GM12873 (cell line): ENCODE measurements at regions not wholly inside any gene's neighbourhood (a gene's known extent, or its start where the extent isn't known, plus 50 kb on each side); places are given as distances from the start of the nearest gene placed in this dataset.

Experiments
- TF ChIP-seq, protein P1 (sequence below): IDR thresholded peaks from 2 replicates; pipeline ENCODE4 v1.5.1; 2012; ENCODE audit warnings: low read depth, mild to moderate bottlenecking, moderate library complexity, low read length, control low read depth; ENCODE audit not compliant: insufficient read depth; ENCODE audit errors: missing control alignments

DNA sequence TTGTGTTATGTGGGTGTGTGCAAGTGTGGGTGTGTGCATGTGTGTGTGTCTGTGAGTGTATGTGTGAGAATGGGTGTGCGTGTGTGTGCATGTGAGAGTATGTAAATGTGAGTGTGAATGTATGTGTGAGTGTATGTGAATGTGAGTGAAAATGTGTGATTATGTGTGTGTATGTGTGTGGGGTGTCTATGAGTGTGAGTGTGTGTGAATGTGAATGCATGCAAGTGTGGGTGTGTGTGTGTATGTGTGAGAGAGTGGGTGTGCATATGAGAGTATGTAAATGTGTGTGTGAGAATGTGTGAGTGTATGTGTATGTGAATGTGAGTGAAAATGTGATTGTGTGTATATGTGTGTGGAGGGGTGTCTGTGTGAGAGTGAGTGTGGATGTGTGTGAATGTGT, 1292.7 kb downstream of the TBC1D22A start:
- TF ChIP-seq, protein P1, sequence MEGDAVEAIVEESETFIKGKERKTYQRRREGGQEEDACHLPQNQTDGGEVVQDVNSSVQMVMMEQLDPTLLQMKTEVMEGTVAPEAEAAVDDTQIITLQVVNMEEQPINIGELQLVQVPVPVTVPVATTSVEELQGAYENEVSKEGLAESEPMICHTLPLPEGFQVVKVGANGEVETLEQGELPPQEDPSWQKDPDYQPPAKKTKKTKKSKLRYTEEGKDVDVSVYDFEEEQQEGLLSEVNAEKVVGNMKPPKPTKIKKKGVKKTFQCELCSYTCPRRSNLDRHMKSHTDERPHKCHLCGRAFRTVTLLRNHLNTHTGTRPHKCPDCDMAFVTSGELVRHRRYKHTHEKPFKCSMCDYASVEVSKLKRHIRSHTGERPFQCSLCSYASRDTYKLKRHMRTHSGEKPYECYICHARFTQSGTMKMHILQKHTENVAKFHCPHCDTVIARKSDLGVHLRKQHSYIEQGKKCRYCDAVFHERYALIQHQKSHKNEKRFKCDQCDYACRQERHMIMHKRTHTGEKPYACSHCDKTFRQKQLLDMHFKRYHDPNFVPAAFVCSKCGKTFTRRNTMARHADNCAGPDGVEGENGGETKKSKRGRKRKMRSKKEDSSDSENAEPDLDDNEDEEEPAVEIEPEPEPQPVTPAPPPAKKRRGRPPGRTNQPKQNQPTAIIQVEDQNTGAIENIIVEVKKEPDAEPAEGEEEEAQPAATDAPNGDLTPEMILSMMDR: no peak

DNA sequence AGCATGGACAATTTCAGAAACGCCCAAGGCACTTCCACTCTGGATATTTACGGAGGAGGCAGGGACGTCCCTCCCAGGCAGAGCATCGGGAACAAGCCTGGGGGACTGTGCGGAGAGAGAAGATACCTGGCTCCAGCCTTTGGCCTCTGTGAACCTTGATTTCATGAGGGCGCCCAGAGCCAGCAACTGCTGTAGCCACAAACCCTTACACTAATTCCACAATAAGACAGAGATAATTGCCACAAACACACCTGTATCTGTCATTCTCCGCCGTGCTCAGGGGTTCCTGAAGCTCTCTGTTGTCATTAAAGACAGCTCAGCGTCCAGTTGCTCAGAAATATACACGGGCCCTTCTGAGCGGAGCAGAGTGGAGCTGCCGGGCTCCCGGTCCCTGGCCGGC, 1292.1 kb downstream of the TBC1D22A start:
- TF ChIP-seq, protein P1: no peak

DNA sequence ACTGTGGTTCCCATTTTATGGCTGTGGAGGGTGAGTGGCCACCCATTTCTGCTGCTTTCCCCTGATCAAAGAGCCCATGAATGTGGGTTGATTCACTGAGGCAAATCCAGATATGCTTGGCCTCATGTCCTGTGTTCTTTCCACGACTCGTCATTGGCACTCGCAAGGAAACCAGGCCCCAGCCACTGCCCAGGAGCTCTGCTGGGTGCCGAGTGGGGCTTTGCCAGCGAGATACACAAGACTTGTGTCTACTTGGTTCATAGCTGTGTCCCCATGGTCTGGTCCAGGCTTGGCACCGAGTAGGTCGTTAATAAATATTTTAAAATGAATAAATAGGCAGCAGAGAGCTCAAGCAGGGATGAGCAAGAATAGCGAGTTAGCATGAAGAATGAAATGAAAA, 1291.5 kb downstream of the TBC1D22A start:
- TF ChIP-seq, protein P1: no peak

DNA sequence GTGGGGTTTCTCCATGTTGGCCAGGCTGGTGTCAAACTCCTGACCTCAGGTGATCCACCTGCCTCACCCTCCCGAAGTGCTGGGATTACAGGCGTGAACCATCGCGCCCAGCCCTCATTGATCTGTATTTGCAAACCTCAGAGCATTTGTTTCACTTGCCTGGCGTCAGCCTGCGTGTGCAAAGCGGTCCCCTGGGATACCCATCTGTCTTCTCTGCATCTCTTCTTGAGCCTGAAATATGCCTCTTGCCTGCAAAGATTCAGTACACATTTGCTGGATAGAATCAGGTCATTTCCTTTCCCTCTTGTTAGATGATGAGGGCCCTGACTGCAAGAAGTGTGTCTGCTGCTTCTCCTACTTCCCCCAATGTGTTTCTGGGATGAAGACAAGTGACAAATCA, 1291.0 kb downstream of the TBC1D22A start:
- TF ChIP-seq, protein P1: no peak

DNA sequence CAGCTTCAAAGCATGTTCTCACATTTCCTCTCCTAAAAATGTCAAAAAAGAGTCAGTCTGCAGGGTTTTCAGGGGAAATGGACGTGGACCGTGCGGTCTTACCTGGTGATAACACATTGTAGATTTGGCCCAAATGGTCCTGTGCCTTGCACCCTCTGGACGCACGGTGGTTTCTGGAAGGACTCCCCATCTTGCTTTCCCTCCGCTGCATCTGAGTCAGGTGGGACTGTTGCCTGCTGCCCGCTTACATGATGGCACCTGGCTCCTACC, 1290.1 kb downstream of the TBC1D22A start:
- TF ChIP-seq, protein P1: no peak

DNA sequence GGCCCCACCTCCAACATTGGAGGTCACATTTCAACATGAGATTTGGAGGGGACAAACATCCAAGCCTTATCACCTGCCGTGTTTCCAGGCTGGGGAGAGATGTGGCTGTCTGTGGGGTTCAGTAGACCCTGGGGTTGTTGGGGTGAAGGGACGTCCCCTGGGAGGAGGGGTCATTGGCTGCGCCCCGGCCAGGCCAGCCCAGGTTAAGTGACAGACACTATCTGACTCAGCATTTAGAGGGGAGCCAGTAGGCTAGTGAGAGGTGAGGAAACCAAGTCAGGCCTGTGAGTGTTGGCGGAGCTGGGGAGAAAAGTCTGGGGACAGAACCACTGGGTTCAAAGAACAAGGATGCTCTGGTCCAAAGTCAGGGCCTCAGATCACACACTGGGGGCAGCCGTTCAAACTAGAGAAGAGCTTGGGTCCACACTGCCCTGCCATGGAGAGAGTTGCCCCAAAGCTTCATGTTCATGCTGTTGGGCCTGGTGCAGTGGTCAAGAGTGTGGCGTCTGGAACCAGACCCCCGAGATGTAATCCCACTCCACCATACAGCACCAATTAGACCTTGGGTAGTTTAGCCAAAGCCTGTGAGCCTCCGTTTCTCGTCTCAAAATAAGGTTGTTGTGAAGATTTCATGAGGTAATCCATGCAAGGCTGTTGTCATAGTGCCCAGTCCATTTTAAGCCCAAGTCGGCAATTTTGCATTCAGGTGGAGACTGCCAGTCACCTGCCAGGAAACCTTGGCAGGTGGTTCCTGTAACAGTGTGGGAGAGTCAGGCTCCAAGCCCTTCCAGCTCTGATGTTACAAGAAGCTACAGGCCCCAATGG, 1289.6 kb downstream of the TBC1D22A start:
- TF ChIP-seq, protein P1: no peak

DNA sequence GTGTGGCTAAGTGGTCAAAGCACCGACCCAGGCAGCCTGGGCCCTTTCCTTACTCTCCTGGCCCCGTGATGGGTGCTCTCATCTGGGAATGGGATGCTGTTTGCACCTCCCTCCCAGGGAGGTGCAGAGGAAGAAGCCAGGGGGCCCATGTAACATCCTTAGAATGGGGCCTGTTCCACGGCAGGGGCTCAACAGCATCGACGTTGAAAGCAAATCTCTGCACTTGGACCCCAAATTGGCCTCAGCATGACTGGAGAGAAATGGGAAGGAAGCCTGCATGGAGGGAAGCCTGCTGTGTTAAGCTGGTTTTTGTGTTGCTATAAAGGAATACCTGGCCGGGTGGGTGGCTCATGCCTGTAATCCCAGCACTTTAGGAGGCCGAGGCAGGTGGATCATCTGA, 1288.4 kb downstream of the TBC1D22A start:
- TF ChIP-seq, protein P1: no peak
